WTC11 (cell line): ENCODE measurements at regions not wholly inside any gene's neighbourhood (a gene's known extent, or its start where the extent isn't known, plus 50 kb on each side); places are given as distances from the start of the nearest gene placed in this dataset.

Experiments
- ATAC-seq: fragments of 200-7000 bp; cut with Tn5 transposase; 2 replicates; pipeline ENCODE4 v1.10.0; 2021; ENCODE audit warnings: mild to moderate bottlenecking, moderate library complexity
- CTCF ChIA-PET: fragments of 300-600 bp; sonication (Branson Sonifier 250); formaldehyde crosslinking; loops from one replicate; lab custom pipeline; 2021; ENCODE audit warnings: antibody characterized with exemption; lab: Charles Lee
- POLR2A ChIA-PET: fragments of 350-600 bp; sonication (Branson Sonifier 250); formaldehyde crosslinking; loops from one replicate; lab custom pipeline; 2021; ENCODE audit warnings: antibody characterized with exemption; lab: Charles Lee
- DNase-seq: peaks from one replicate; pipeline ENCODE4 v3.0.0; 2021; ENCODE audit warnings: low spot score
- H3K27ac Mint-ChIP-seq: 2 replicates; pipeline ENCODE4 v1.8.0; 2021; ENCODE audit warnings: mixed read lengths
- H3K27me3 Mint-ChIP-seq: 2 replicates; pipeline ENCODE4 v1.8.0; 2021; ENCODE audit warnings: low read depth, mild to moderate bottlenecking, moderate library complexity, mixed read lengths
- H3K36me3 Mint-ChIP-seq: 2 replicates; pipeline ENCODE4 v1.8.0; 2021; ENCODE audit warnings: mixed read lengths
- H3K4me1 Mint-ChIP-seq: 2 replicates; pipeline ENCODE4 v1.8.0; 2022; ENCODE audit warnings: mixed read lengths
- H3K4me3 Mint-ChIP-seq: 2 replicates; pipeline ENCODE4 v1.8.0; 2021; ENCODE audit warnings: mild to moderate bottlenecking, moderate library complexity, mixed read lengths
- H3K9me3 Mint-ChIP-seq: 2 replicates; pipeline ENCODE4 v1.8.0; 2021; ENCODE audit warnings: mixed read lengths
- CBFB ChIP-seq: sonication (generic); formaldehyde crosslinking; IDR thresholded peaks from 2 replicates; pipeline ENCODE4 v1.8.1; 2022; ENCODE audit warnings: mild to moderate bottlenecking, low read depth, missing genetic modification reagents
- ELF4 ChIP-seq: sonication (generic); formaldehyde crosslinking; IDR thresholded peaks from 2 replicates; pipeline ENCODE4 v1.8.1; 2022; ENCODE audit warnings: low read depth, mild to moderate bottlenecking, moderate library complexity, missing genetic modification reagents
- ERG ChIP-seq: fragments of 250-450 bp; sonication (Bioruptor Pico); IDR thresholded peaks from 2 replicates; pipeline ENCODE4 v1.8.0; 2021; ENCODE audit warnings: mild to moderate bottlenecking
- FOXK1 ChIP-seq: sonication (generic); formaldehyde crosslinking; IDR thresholded peaks from 2 replicates; pipeline ENCODE4 v1.8.0; 2022; ENCODE audit warnings: mild to moderate bottlenecking, moderate library complexity, missing genetic modification reagents
- FOXP1 ChIP-seq: sonication (generic); formaldehyde crosslinking; IDR thresholded peaks from 2 replicates; pipeline ENCODE4 v1.8.0; 2022; ENCODE audit warnings: missing genetic modification reagents, mild to moderate bottlenecking, moderate library complexity, borderline replicate concordance
- IRF1 ChIP-seq: sonication (generic); formaldehyde crosslinking; IDR thresholded peaks from 2 replicates; pipeline ENCODE4 v1.8.0; 2023; ENCODE audit warnings: missing genetic modification reagents
- JUN ChIP-seq: sonication (generic); formaldehyde crosslinking; IDR thresholded peaks from 2 replicates; pipeline ENCODE4 v1.8.0; 2023; ENCODE audit warnings: mild to moderate bottlenecking, missing genetic modification reagents
- NFE2L1 ChIP-seq: sonication (generic); formaldehyde crosslinking; IDR thresholded peaks from 2 replicates; pipeline ENCODE4 v1.8.1; 2023; ENCODE audit warnings: missing genetic modification reagents
- NR1H2 ChIP-seq: sonication (generic); formaldehyde crosslinking; IDR thresholded peaks from 2 replicates; pipeline ENCODE4 v1.9.0; 2021; ENCODE audit warnings: mild to moderate bottlenecking, moderate library complexity, missing genetic modification reagents
- NR3C1 ChIP-seq: sonication (generic); formaldehyde crosslinking; conservative IDR thresholded peaks from 2 replicates; pipeline ENCODE4 v1.8.1; 2023; ENCODE audit warnings: low read depth, mild to moderate bottlenecking, missing genetic modification reagents
- OVOL2 ChIP-seq: fragments of 250-450 bp; sonication (Bioruptor Pico); IDR thresholded peaks from 2 replicates; pipeline ENCODE4 v1.9.0; 2021; ENCODE audit warnings: mild to moderate bottlenecking, borderline replicate concordance
- SMAD3 ChIP-seq: sonication (generic); formaldehyde crosslinking; IDR thresholded peaks from 2 replicates; pipeline ENCODE4 v1.8.0; 2022; ENCODE audit warnings: missing genetic modification reagents, mild to moderate bottlenecking, borderline replicate concordance
- SMAD4 ChIP-seq: sonication (generic); formaldehyde crosslinking; IDR thresholded peaks from 2 replicates; pipeline ENCODE4 v1.8.0; 2022; ENCODE audit warnings: mild to moderate bottlenecking, missing genetic modification reagents
- ZNF121 ChIP-seq: sonication (generic); formaldehyde crosslinking; IDR thresholded peaks from 2 replicates; pipeline ENCODE4 v1.8.0; 2023; ENCODE audit warnings: missing genetic modification reagents
- ZNF219 ChIP-seq: sonication (generic); formaldehyde crosslinking; IDR thresholded peaks from 2 replicates; pipeline ENCODE4 v1.8.0; 2023; ENCODE audit warnings: missing genetic modification reagents, mild to moderate bottlenecking, borderline replicate concordance
- ZNF232 ChIP-seq: sonication (generic); formaldehyde crosslinking; IDR thresholded peaks from 2 replicates; pipeline ENCODE4 v1.8.0; 2022; ENCODE audit warnings: mild to moderate bottlenecking, missing genetic modification reagents
- TF ChIP-seq, protein P1 (sequence below): sonication (generic); formaldehyde crosslinking; IDR thresholded peaks from 2 replicates; pipeline ENCODE4 v1.8.1; 2023; ENCODE audit warnings: mild to moderate bottlenecking, missing genetic modification reagents
- TF ChIP-seq, protein P2 (sequence below): sonication (generic); formaldehyde crosslinking; IDR thresholded peaks from 2 replicates; pipeline ENCODE4 v1.8.0; 2022; ENCODE audit warnings: mild to moderate bottlenecking, missing genetic modification reagents
- TF ChIP-seq, protein P3 (sequence below): sonication (generic); formaldehyde crosslinking; IDR thresholded peaks from 2 replicates; pipeline ENCODE4 v1.8.0; 2022; ENCODE audit warnings: missing genetic modification reagents

- TF ChIP-seq, protein P1, sequence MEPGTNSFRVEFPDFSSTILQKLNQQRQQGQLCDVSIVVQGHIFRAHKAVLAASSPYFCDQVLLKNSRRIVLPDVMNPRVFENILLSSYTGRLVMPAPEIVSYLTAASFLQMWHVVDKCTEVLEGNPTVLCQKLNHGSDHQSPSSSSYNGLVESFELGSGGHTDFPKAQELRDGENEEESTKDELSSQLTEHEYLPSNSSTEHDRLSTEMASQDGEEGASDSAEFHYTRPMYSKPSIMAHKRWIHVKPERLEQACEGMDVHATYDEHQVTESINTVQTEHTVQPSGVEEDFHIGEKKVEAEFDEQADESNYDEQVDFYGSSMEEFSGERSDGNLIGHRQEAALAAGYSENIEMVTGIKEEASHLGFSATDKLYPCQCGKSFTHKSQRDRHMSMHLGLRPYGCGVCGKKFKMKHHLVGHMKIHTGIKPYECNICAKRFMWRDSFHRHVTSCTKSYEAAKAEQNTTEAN (CRISPR knock-in tag): no peak
- TF ChIP-seq ZNF121 (CRISPR knock-in tag) (no peak), ZNF219 (CRISPR knock-in tag) (no peak), ELF4 (CRISPR knock-in tag) (no peak), SMAD4 (CRISPR knock-in tag) (no peak), NFE2L1 (no peak), CBFB (CRISPR knock-in tag) (no peak)
- TF ChIP-seq, protein P2, sequence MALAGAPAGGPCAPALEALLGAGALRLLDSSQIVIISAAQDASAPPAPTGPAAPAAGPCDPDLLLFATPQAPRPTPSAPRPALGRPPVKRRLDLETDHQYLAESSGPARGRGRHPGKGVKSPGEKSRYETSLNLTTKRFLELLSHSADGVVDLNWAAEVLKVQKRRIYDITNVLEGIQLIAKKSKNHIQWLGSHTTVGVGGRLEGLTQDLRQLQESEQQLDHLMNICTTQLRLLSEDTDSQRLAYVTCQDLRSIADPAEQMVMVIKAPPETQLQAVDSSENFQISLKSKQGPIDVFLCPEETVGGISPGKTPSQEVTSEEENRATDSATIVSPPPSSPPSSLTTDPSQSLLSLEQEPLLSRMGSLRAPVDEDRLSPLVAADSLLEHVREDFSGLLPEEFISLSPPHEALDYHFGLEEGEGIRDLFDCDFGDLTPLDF (CRISPR knock-in tag): no peak
Measured at GRCh38 chr5:105953616-105954015, 1717.1 kb downstream of the EFNA5 start (continued).

GRCh38 chr5:105952875-105953274 lies 1717.9 kb downstream of the EFNA5 start:
- no peaks in the 10 kb centered on the region for H3K36me3 Mint-ChIP-seq
- POLR2A ChIA-PET: no interaction called here

More at GRCh38 chr5:105952875-105953274, 1717.9 kb downstream of the EFNA5 start:
- H3K4me3 Mint-ChIP-seq: no peak overlapping the region
- CTCF ChIA-PET: no interaction called here
- ATAC-seq (no peak), DNase-seq (no peak)
- H3K9me3 Mint-ChIP-seq: no peaks in the 10 kb centered on the region
- no peaks in the 10 kb centered on the region for H3K27me3 Mint-ChIP-seq
- H3K27ac Mint-ChIP-seq: no peak overlapping the region
- TF ChIP-seq IRF1 (CRISPR knock-in tag) (no peak), JUN (CRISPR knock-in tag) (no peak), NR1H2 (CRISPR knock-in tag) (no peak), OVOL2 (CRISPR knock-in tag) (no peak), FOXK1 (no peak), ERG (CRISPR knock-in tag) (no peak), ZNF232 (CRISPR knock-in tag) (no peak), SMAD3 (no peak), NR3C1 (CRISPR knock-in tag) (no peak), FOXP1 (CRISPR knock-in tag) (no peak)
- TF ChIP-seq, protein P3, sequence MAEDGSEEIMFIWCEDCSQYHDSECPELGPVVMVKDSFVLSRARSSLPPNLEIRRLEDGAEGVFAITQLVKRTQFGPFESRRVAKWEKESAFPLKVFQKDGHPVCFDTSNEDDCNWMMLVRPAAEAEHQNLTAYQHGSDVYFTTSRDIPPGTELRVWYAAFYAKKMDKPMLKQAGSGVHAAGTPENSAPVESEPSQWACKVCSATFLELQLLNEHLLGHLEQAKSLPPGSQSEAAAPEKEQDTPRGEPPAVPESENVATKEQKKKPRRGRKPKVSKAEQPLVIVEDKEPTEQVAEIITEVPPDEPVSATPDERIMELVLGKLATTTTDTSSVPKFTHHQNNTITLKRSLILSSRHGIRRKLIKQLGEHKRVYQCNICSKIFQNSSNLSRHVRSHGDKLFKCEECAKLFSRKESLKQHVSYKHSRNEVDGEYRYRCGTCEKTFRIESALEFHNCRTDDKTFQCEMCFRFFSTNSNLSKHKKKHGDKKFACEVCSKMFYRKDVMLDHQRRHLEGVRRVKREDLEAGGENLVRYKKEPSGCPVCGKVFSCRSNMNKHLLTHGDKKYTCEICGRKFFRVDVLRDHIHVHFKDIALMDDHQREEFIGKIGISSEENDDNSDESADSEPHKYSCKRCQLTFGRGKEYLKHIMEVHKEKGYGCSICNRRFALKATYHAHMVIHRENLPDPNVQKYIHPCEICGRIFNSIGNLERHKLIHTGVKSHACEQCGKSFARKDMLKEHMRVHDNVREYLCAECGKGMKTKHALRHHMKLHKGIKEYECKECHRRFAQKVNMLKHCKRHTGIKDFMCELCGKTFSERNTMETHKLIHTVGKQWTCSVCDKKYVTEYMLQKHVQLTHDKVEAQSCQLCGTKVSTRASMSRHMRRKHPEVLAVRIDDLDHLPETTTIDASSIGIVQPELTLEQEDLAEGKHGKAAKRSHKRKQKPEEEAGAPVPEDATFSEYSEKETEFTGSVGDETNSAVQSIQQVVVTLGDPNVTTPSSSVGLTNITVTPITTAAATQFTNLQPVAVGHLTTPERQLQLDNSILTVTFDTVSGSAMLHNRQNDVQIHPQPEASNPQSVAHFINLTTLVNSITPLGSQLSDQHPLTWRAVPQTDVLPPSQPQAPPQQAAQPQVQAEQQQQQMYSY (CRISPR knock-in tag): no peak
- TF ChIP-seq, protein P2 (CRISPR knock-in tag): no peak
- TF ChIP-seq, all 79 proteins: peak for 0
- H3K4me1 Mint-ChIP-seq: peaks cover under 1% of the 10 kb centered on the region; the same call in 1 of the 2 replicates
